Hepatocyte (in vitro differentiated cells): ENCODE measurements at regions not wholly inside any gene's neighbourhood (a gene's known extent, or its start where the extent isn't known, plus 50 kb on each side); places are given as distances from the start of the nearest gene placed in this dataset.

Experiments
- EZH2phosphoT487 ChIP-seq: fragments of 200-600 bp; sonication (generic); IDR thresholded peaks from one replicate; pipeline ENCODE4 v1.6.1; 2018; ENCODE audit warnings: antibody characterized with exemption, mild to moderate bottlenecking, low read depth, moderate library complexity; ENCODE audit not compliant: unreplicated experiment, severe bottlenecking
- TF ChIP-seq, protein P1 (sequence below): fragments of 200-600 bp; sonication (generic); IDR thresholded peaks from 2 replicates; pipeline ENCODE4 v1.5.1; 2016; ENCODE audit warnings: antibody characterized with exemption, mild to moderate bottlenecking; ENCODE audit not compliant: poor library complexity

DNA sequence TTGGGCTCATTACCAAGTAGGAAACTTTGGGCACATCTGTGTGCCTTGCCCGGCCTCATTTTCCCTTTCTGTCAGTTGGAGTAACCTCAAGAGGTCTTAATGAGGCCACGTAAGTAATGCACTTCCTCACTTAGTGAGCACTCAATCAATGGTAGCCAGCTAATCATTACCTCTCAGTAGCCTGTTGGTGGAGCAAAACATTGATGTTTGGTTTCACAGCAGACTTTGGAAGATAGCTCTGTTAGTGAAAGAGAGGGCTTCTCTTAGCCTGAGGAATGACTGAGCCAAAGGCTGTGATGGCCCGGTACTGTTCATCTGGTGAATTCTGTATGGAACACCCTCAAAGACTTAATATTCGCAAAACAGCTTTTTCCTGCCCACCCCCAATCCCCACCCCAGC, 55.9 kb upstream of the ID4 start:
- TF ChIP-seq, protein P1, sequence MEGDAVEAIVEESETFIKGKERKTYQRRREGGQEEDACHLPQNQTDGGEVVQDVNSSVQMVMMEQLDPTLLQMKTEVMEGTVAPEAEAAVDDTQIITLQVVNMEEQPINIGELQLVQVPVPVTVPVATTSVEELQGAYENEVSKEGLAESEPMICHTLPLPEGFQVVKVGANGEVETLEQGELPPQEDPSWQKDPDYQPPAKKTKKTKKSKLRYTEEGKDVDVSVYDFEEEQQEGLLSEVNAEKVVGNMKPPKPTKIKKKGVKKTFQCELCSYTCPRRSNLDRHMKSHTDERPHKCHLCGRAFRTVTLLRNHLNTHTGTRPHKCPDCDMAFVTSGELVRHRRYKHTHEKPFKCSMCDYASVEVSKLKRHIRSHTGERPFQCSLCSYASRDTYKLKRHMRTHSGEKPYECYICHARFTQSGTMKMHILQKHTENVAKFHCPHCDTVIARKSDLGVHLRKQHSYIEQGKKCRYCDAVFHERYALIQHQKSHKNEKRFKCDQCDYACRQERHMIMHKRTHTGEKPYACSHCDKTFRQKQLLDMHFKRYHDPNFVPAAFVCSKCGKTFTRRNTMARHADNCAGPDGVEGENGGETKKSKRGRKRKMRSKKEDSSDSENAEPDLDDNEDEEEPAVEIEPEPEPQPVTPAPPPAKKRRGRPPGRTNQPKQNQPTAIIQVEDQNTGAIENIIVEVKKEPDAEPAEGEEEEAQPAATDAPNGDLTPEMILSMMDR: no peak
- no peak for TF ChIP-seq EZH2phosphoT487
